T-helper 1 cell treated with Interleukin-12 subunit alpha and Interleukin-12 subunit beta and Interleukin-4 antibody, amounts not matched to agents 30 μg/mL and 1 μg/mL, for 36 hours (primary cell): ENCODE measurements at regions not wholly inside any gene's neighbourhood (a gene's known extent, or its start where the extent isn't known, plus 50 kb on each side); places are given as distances from the start of the nearest gene placed in this dataset.

ENCODE experiments used
- H3K27ac Mint-ChIP-seq: one replicate; pipeline ENCODE4 v1.8.0; 2021; ENCODE audit warnings: mild to moderate bottlenecking, mixed read lengths
- H3K27me3 Mint-ChIP-seq: one replicate; pipeline ENCODE4 v1.8.0; 2021; ENCODE audit warnings: low read depth, mixed read lengths
- H3K36me3 Mint-ChIP-seq: one replicate; pipeline ENCODE4 v1.8.0; 2021; ENCODE audit warnings: low read depth, mixed read lengths
- H3K4me1 Mint-ChIP-seq: one replicate; pipeline ENCODE4 v1.8.0; 2021; ENCODE audit warnings: low read depth, mixed read lengths
- H3K4me3 Mint-ChIP-seq: one replicate; pipeline ENCODE4 v1.8.0; 2021; ENCODE audit warnings: mild to moderate bottlenecking, moderate library complexity, mixed read lengths
- H3K9me3 Mint-ChIP-seq: one replicate; pipeline ENCODE4 v1.8.0; 2021; ENCODE audit warnings: mixed read lengths

DNA sequence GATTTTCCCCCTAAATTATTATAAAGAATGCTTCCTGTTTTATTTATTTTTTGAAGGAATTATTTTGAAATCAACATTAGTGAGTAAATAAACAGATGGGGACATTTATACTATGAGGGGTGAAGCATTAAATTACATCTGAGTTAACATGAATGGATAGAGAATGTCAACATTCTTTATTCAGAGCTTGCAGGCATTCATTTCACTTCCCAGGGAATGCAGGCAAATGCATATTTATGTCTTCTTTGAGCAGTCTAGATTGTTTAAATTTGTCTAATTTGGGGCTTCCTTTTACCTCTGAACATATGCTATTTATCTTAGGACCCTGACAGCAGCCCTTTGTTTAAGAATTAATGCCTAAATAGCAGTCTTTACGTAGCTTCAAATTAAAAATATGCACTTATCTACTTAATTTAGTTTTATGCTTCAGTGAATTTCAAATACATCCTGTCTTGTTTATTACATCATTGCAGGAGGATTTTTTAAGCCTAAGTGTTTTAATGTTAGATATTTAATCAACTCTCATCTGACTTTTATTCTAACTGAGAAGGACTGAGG is 630.5 kb upstream of the LMCD1 start:
- peaks cover 4% of the 10 kb centered on the region for H3K9me3 Mint-ChIP-seq
- H3K4me1 Mint-ChIP-seq = no peaks in the 10 kb centered on the region
- H3K27ac Mint-ChIP-seq = no peak overlapping the region
- H3K4me3 Mint-ChIP-seq = no peak overlapping the region
- no peaks in the 10 kb centered on the region for H3K36me3 Mint-ChIP-seq
- H3K27me3 Mint-ChIP-seq = no peaks in the 10 kb centered on the region

DNA sequence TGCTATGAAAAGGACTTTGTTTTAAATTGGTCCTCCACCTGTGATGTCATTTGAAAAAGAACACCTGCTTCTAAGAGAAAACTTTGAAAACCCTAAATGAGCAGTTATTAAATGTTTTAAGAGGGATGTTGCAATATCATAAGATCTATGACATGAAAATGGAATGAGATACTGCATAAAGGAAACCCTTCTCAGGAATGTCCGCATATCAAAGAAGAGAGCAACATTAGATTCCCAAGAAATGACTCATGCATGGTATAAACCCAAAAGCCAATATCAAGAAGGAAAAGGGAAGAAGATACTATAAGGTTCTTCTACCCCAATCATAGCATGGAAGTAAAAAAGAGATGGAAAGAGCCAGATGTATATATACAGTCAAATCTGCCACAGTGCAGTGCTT is 627.5 kb upstream of the LMCD1 start:
- H3K9me3 Mint-ChIP-seq = peaks cover 4% of the 10 kb centered on the region
- H3K27ac Mint-ChIP-seq = no peak overlapping the region
- H3K4me3 Mint-ChIP-seq = no peak overlapping the region
- peaks cover 9% of the 10 kb centered on the region for H3K4me1 Mint-ChIP-seq
- H3K36me3 Mint-ChIP-seq = no peaks in the 10 kb centered on the region
- H3K27me3 Mint-ChIP-seq = no peaks in the 10 kb centered on the region

DNA sequence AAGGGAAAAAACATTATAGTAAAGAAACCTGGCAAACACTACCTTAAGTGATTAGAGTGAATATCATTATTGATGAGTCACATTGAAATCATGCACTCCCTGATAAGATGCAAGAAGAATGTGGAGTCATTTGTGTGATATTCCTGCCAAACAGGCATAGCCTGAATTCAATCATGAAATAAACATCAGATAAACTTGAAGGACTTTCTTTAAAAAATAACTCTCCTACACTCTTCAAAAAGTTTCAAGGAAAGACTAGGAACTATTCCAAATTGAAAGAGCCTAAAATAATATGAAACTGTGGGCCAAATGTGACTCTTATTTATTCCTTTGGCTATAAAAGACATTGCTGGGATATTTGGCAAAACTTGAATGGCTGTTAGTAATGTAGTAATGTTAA is 625.7 kb upstream of the LMCD1 start:
- H3K27me3 Mint-ChIP-seq = no peaks in the 10 kb centered on the region
- no peaks in the 10 kb centered on the region for H3K36me3 Mint-ChIP-seq
- H3K27ac Mint-ChIP-seq = no peak overlapping the region
- H3K4me1 Mint-ChIP-seq = peaks cover 10% of the 10 kb centered on the region
- H3K4me3 Mint-ChIP-seq = no peak overlapping the region
- no peaks in the 10 kb centered on the region for H3K9me3 Mint-ChIP-seq

- Mint-ChIP-seq H3K27me3 (no peaks in the 10 kb centered on the region), H3K4me3 (no peak overlapping the region), H3K27ac (peak overlapping the region; percentile 65), H3K4me1 (peaks cover 14% of the 10 kb centered on the region), H3K36me3 (no peaks in the 10 kb centered on the region), H3K9me3 (no peaks in the 10 kb centered on the region)
Observed at GRCh38 chr3:7876741-7877297, 624.8 kb upstream of the LMCD1 start.

GRCh38 chr3:7877312-7877711 is 624.3 kb upstream of the LMCD1 start:
- H3K4me3 Mint-ChIP-seq = no peak overlapping the region
- H3K9me3 Mint-ChIP-seq = no peaks in the 10 kb centered on the region
- peak overlapping the region; percentile 65 for H3K27ac Mint-ChIP-seq
- H3K4me1 Mint-ChIP-seq = peaks cover 18% of the 10 kb centered on the region
- H3K36me3 Mint-ChIP-seq = no peaks in the 10 kb centered on the region
- H3K27me3 Mint-ChIP-seq = no peaks in the 10 kb centered on the region

DNA sequence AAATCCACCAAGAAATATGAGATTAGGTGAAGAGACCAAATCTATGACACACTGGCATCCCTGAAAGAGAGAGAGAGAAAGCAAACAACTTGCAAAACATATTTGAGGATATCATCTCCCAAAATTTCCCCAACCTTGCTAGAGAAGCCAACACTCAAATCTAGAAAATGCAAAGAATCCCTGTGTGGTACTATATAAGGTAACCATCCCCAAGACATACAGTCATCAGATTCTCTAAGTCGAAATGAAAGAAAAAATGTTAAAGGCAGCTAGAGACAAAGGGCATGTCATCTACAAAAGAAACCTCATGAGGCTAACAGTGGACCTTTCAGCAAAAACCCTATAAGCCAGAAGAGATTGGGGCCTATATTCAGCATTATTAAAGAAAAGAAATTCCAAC is 622.1 kb upstream of the LMCD1 start:
- Mint-ChIP-seq H3K9me3 (no peaks in the 10 kb centered on the region), H3K27ac (no peak overlapping the region), H3K4me3 (no peak overlapping the region), H3K27me3 (no peaks in the 10 kb centered on the region), H3K4me1 (peaks cover 19% of the 10 kb centered on the region), H3K36me3 (no peaks in the 10 kb centered on the region)

- no peaks in the 10 kb centered on the region for H3K27me3 Mint-ChIP-seq
- H3K27ac Mint-ChIP-seq = no peak overlapping the region
- H3K9me3 Mint-ChIP-seq = no peaks in the 10 kb centered on the region
Observed at GRCh38 chr3:7881946-7882345, 619.7 kb upstream of the LMCD1 start.

DNA sequence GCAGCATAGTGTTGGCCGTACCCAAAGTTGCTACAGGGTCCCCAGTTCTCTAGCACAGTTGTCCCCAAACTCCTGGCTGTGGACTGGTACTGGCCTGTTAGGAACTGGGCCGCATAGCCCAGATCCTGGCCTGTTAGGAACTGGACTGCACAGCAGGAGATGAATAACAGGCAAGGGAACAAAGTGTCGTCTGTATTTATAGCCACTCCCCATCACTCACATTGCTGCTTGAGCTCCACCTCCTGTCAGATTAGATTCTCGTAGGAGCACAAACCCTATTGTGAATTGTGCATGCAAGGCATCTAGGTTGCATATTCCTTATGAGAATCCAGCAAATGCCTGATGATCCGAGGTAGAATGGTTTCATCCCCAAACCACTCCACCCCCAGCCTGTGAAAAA is 604.0 kb upstream of the LMCD1 start:
- H3K27ac Mint-ChIP-seq = no peak overlapping the region
- H3K27me3 Mint-ChIP-seq = no peaks in the 10 kb centered on the region
- no peaks in the 10 kb centered on the region for H3K4me1 Mint-ChIP-seq
- no peaks in the 10 kb centered on the region for H3K36me3 Mint-ChIP-seq
- H3K9me3 Mint-ChIP-seq = peaks cover 8% of the 10 kb centered on the region
- no peak overlapping the region for H3K4me3 Mint-ChIP-seq

More at GRCh38 chr3:7881946-7882345, 619.7 kb upstream of the LMCD1 start:
- H3K4me1 Mint-ChIP-seq = peaks cover 14% of the 10 kb centered on the region
- H3K4me3 Mint-ChIP-seq = no peak overlapping the region
- H3K36me3 Mint-ChIP-seq = no peaks in the 10 kb centered on the region

- H3K4me3 Mint-ChIP-seq = no peak overlapping the region
- no peak overlapping the region for H3K27ac Mint-ChIP-seq
- no peaks in the 10 kb centered on the region for H3K9me3 Mint-ChIP-seq
- H3K27me3 Mint-ChIP-seq = no peaks in the 10 kb centered on the region
- H3K36me3 Mint-ChIP-seq = no peaks in the 10 kb centered on the region
- H3K4me1 Mint-ChIP-seq = peaks cover 2% of the 10 kb centered on the region
Observed at GRCh38 chr3:7913283-7913682, 588.3 kb upstream of the LMCD1 start.

- H3K27ac Mint-ChIP-seq = no peak overlapping the region
- H3K36me3 Mint-ChIP-seq = no peaks in the 10 kb centered on the region
- H3K4me1 Mint-ChIP-seq = peaks cover 2% of the 10 kb centered on the region
- H3K9me3 Mint-ChIP-seq = no peaks in the 10 kb centered on the region
- H3K27me3 Mint-ChIP-seq = no peaks in the 10 kb centered on the region
- H3K4me3 Mint-ChIP-seq = no peak overlapping the region
Observed at GRCh38 chr3:7915356-7915755, 586.3 kb upstream of the LMCD1 start.

GRCh38 chr3:7917443-7918151 is 584.0 kb upstream of the LMCD1 start:
- Mint-ChIP-seq H3K36me3 (no peaks in the 10 kb centered on the region), H3K9me3 (no peaks in the 10 kb centered on the region), H3K4me1 (peaks cover 2% of the 10 kb centered on the region), H3K27me3 (no peaks in the 10 kb centered on the region), H3K27ac (no peak overlapping the region), H3K4me3 (no peak overlapping the region)

DNA sequence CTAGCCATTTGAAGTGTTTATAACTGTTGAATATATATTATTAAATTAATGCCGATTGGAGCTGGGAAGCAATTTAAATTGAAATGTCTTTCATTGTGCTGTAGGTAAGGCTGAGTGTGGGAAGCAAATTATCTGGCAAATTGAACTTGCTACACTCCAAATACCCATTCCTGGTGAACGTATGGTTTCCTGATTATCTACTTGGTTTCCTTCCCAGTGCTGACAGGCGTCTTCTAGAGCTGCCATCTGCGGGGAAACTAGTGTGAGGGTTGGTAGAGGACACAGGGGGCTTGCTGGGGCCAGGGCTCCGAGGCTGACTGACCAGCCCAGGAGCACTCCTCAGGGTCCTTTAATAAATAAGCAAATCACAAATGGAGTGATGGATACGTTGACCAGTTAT is 581.4 kb upstream of the LMCD1 start:
- Mint-ChIP-seq H3K4me1 (peaks cover 2% of the 10 kb centered on the region), H3K36me3 (no peaks in the 10 kb centered on the region), H3K4me3 (no peak overlapping the region), H3K27ac (no peak overlapping the region), H3K9me3 (peaks cover 4% of the 10 kb centered on the region), H3K27me3 (no peaks in the 10 kb centered on the region)

GRCh38 chr3:7924228-7924627 is 577.4 kb upstream of the LMCD1 start:
- Mint-ChIP-seq H3K27me3 (no peaks in the 10 kb centered on the region), H3K4me1 (no peaks in the 10 kb centered on the region), H3K9me3 (peaks cover 4% of the 10 kb centered on the region), H3K27ac (no peak overlapping the region), H3K36me3 (no peaks in the 10 kb centered on the region), H3K4me3 (no peak overlapping the region)

- H3K9me3 Mint-ChIP-seq = peaks cover 4% of the 10 kb centered on the region
Observed at GRCh38 chr3:7927015-7927414, 574.6 kb upstream of the LMCD1 start.

GRCh38 chr3:7927864-7928263 is 573.8 kb upstream of the LMCD1 start:
- Mint-ChIP-seq H3K4me1 (no peaks in the 10 kb centered on the region), H3K27me3 (no peaks in the 10 kb centered on the region), H3K36me3 (no peaks in the 10 kb centered on the region), H3K27ac (no peak overlapping the region), H3K4me3 (no peak overlapping the region), H3K9me3 (peaks cover 4% of the 10 kb centered on the region)

More at GRCh38 chr3:7927015-7927414, 574.6 kb upstream of the LMCD1 start:
- no peaks in the 10 kb centered on the region for H3K36me3 Mint-ChIP-seq
- no peaks in the 10 kb centered on the region for H3K4me1 Mint-ChIP-seq
- H3K27ac Mint-ChIP-seq = no peak overlapping the region
- H3K4me3 Mint-ChIP-seq = no peak overlapping the region
- no peaks in the 10 kb centered on the region for H3K27me3 Mint-ChIP-seq
